ENCODE measurements at regions not wholly inside any gene's neighbourhood (a gene's known extent, or its start where the extent isn't known, plus 50 kb on each side); places are given as distances from the start of the nearest gene placed in this dataset.

DNA sequence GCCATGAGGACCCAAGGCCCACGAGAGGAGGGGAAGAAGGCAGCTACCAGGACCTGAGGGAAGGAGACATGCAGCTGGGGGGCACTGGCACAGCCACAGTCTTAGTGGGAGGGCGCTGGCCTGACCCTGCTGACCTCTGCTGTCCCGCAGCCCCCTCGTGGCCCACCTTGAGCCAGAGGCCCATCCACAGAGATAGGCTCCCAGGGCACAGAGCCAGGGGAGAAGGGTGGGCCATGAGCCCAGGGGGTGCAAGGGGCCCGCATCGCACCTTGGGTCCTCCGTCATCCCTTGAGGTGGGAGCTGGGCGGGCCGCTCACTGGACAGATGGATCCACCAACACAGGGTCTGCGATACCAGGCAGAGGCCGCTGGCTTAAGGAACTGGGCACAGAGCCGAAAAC lies 387.7 kb upstream of the PFKP start:
- Mint-ChIP-seq H3K4me3 (no peak overlapping the region), H3K27me3 (ENCODE audit: low read depth) (no peaks in the 10 kb centered on the region), H3K27ac (no peak overlapping the region), H3K4me1 (ENCODE audit: low read depth) (no peaks in the 10 kb centered on the region), H3K9me3 (no peaks in the 10 kb centered on the region), H3K36me3 (ENCODE audit: low read depth) (no peaks in the 10 kb centered on the region)

DNA sequence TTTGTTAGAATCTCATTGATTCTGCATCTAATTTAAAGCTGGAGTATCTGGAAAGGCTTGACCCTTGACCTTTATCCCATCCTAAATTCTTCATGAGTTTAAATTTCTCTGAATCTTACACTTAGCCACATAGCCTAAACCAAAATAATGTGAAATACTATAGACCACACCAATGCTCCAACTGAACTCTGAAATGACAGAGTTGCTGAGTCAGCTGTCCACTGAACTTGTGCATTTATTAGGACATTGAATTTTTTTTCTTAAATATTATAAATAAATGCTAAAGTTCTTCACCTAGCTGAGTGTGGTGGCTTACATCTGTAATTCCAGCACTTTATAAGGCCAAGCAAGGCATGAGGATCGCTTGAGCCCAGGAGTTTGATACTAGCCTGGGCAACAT lies 390.9 kb upstream of the PFKP start:
- no peaks in the 10 kb centered on the region for H3K4me1 Mint-ChIP-seq (ENCODE audit: low read depth)
- no peaks in the 10 kb centered on the region for H3K27me3 Mint-ChIP-seq (ENCODE audit: low read depth)
- H3K36me3 Mint-ChIP-seq (ENCODE audit: low read depth) = no peaks in the 10 kb centered on the region
- no peak overlapping the region for H3K27ac Mint-ChIP-seq
- no peaks in the 10 kb centered on the region for H3K9me3 Mint-ChIP-seq
- H3K4me3 Mint-ChIP-seq = no peak overlapping the region

DNA sequence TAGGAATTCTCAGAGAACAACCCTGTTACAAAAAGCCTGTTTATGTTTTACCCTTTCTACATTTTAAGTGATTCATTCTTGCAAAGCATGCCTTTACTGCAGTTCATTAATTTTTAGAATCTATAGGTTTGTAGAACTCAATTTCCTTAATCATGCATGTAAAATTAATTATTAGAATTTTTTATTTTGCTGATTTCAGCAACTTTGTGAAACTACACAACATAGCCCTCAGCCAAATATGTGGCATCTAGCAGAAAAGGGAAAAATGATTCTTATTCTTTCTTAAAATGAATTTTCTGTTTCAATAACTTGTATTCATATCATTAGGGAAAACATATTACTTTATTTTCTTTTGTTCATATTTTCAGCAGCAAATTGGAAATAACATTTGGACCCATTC lies 392.9 kb upstream of the PFKP start:
- H3K4me1 Mint-ChIP-seq (ENCODE audit: low read depth) = no peaks in the 10 kb centered on the region
- no peak overlapping the region for H3K4me3 Mint-ChIP-seq
- no peaks in the 10 kb centered on the region for H3K27me3 Mint-ChIP-seq (ENCODE audit: low read depth)
- H3K9me3 Mint-ChIP-seq = no peaks in the 10 kb centered on the region
- no peaks in the 10 kb centered on the region for H3K36me3 Mint-ChIP-seq (ENCODE audit: low read depth)
- H3K27ac Mint-ChIP-seq = no peak overlapping the region

DNA sequence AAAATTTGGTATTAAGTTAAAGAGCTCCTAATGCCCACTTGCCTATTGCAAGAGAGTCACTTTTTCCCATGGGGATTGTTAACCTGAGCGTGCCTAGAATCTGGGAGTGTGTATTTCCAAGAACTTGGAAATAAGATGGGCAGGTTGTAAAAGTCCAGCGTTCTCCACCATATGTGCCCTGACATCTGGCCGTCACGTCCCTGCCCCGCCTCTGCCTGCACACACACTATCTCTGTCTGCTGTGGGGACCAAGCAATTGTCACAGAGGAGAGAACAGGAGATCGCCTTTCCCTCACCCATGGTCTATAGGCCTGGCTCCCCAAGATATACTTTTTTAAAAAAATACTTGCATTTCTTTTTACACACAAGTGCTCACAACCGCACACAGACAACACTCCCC lies 396.5 kb upstream of the PFKP start:
- H3K27me3 Mint-ChIP-seq (ENCODE audit: low read depth) = no peaks in the 10 kb centered on the region
- H3K9me3 Mint-ChIP-seq = no peaks in the 10 kb centered on the region
- H3K27ac Mint-ChIP-seq = no peak overlapping the region
- no peaks in the 10 kb centered on the region for H3K36me3 Mint-ChIP-seq (ENCODE audit: low read depth)
- no peaks in the 10 kb centered on the region for H3K4me1 Mint-ChIP-seq (ENCODE audit: low read depth)
- no peak overlapping the region for H3K4me3 Mint-ChIP-seq

DNA sequence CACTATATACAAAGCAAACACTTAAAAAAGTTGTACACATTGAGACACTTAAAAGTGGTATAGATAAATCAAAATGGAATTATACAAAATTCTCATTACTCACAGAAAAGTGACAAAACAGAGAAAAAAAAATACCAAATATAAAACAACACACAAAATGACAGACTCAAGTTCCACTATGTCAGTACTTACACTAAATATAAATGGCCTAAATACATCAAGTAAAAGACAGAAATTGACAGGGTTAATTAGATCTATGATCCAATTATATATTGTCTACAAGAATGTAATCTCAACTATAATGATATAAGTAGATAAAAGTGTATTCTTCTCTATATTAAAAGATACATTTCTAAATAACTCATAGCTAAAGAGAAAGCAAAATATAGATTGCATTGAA lies 401.6 kb upstream of the PFKP start:
- H3K36me3 Mint-ChIP-seq (ENCODE audit: low read depth) = no peaks in the 10 kb centered on the region
- H3K27ac Mint-ChIP-seq = no peak overlapping the region
- H3K4me3 Mint-ChIP-seq = no peak overlapping the region
- no peaks in the 10 kb centered on the region for H3K27me3 Mint-ChIP-seq (ENCODE audit: low read depth)
- H3K4me1 Mint-ChIP-seq (ENCODE audit: low read depth) = no peaks in the 10 kb centered on the region
- H3K9me3 Mint-ChIP-seq = no peaks in the 10 kb centered on the region

DNA sequence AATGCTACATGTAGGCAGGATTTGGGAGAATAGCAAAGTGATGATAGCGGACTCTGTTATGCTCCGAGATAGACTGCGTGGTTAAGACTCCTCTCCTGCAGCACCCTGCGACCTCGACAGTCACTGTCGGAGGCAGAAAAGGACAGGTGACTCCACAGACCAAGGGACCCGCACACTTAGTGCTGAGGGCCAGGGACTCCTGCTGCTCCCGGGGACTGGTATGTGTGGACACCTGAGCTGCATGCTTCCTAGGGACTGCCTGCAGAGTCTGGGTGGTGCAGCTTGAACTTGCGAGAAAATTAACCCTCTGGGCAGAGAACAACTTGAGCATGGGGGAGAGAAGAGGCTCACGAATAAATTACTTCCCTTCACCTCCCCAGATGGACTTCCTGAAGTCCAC lies 407.1 kb upstream of the PFKP start:
- Mint-ChIP-seq H3K36me3 (ENCODE audit: low read depth) (no peaks in the 10 kb centered on the region), H3K9me3 (no peaks in the 10 kb centered on the region), H3K4me3 (no peak overlapping the region), H3K27me3 (ENCODE audit: low read depth) (no peaks in the 10 kb centered on the region), H3K4me1 (ENCODE audit: low read depth) (no peaks in the 10 kb centered on the region), H3K27ac (no peak overlapping the region)

DNA sequence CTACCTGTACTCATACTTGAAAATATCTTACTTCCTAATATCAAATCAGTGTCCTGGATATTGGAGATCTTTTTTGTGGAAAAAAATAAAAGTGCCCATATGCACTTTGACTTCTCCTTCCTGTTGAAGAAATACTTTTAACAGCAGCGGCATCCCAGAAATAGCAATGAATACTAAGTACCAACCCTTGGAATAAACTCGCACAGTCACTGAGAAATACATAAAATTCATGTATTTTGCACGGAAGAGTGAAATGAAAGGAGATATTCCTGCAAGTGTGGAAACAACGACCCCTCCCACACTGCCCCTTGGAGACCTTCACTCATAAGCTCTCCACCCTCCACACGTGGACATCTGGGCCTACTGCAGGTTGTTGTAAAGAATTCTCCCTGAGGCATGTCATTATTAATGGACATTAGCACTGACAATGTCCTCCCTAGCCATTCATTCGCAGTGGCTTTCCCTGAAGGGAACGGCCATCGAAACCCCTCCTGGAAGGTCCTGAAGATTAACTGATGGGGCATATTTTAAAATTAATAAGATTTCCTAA lies 407.6 kb upstream of the PFKP start:
- Mint-ChIP-seq H3K36me3 (ENCODE audit: low read depth) (no peaks in the 10 kb centered on the region), H3K27ac (no peak overlapping the region), H3K4me3 (no peak overlapping the region), H3K4me1 (ENCODE audit: low read depth) (no peaks in the 10 kb centered on the region), H3K9me3 (no peaks in the 10 kb centered on the region), H3K27me3 (ENCODE audit: low read depth) (no peaks in the 10 kb centered on the region)

DNA sequence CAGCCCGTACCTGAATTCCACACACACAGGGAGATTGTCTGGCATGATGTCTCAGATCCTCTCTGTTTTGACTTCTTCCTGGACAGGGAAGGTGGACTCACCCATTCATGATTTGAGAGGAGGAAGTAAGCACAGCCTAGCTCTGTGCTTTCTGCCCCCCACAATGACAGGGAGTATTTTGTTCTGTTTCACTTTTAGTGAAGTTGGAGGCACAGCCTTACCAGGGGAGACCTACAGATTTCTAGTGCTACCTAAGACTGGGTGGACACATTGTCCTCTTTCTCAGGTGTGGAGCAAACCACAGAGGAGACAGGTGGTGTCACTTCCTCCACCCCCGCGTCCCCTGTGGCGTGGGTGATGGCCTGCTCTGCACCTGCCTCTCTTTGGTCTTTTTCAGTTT lies 408.6 kb upstream of the PFKP start:
- no peaks in the 10 kb centered on the region for H3K27me3 Mint-ChIP-seq (ENCODE audit: low read depth)
- H3K27ac Mint-ChIP-seq = no peak overlapping the region
- H3K4me3 Mint-ChIP-seq = no peak overlapping the region
- H3K9me3 Mint-ChIP-seq = no peaks in the 10 kb centered on the region
- no peaks in the 10 kb centered on the region for H3K36me3 Mint-ChIP-seq (ENCODE audit: low read depth)
- no peaks in the 10 kb centered on the region for H3K4me1 Mint-ChIP-seq (ENCODE audit: low read depth)

DNA sequence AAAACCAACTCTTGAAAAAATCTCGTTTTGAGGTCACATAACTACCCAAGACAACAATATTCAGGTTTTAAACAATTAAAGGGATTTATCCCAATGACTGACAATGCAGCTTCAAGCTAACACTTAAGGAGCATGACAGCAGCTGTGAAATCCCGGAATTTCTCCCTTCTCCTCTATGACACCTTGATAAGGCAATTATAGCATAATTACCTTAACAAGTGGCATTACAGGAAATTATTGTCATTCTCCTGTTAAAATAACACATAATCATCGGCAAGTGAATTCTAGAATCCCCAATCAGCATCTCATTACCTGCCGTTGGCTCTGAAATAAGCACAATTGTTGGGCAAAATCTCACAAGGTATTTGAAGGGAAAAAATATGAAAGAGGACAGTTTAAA lies 417.0 kb upstream of the PFKP start:
- Mint-ChIP-seq H3K27ac (no peak overlapping the region), H3K36me3 (ENCODE audit: low read depth) (no peaks in the 10 kb centered on the region), H3K4me1 (ENCODE audit: low read depth) (no peaks in the 10 kb centered on the region), H3K4me3 (no peak overlapping the region), H3K27me3 (ENCODE audit: low read depth) (no peaks in the 10 kb centered on the region), H3K9me3 (no peaks in the 10 kb centered on the region)

DNA sequence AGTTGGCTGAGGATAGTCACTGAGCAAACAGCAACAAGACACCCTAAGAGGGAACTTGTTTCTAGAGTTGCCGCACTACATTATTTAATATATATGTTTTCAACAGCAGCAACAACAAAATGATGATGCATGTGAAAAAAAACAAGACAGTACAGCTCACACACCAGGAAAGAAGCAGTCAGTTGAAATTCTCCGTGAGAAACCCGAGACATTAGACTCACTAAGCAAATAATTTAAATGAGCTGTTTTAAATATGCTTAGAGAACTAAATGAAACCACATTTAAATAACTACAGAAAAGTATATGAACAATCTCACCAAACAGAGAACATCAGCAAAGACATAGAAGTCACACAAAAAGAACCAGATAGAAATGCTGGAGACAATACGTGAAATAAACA lies 426.3 kb upstream of the PFKP start:
- Mint-ChIP-seq H3K27me3 (ENCODE audit: low read depth) (no peaks in the 10 kb centered on the region), H3K9me3 (no peaks in the 10 kb centered on the region), H3K4me1 (ENCODE audit: low read depth) (no peaks in the 10 kb centered on the region), H3K27ac (no peak overlapping the region), H3K4me3 (no peak overlapping the region), H3K36me3 (ENCODE audit: low read depth) (no peaks in the 10 kb centered on the region)

DNA sequence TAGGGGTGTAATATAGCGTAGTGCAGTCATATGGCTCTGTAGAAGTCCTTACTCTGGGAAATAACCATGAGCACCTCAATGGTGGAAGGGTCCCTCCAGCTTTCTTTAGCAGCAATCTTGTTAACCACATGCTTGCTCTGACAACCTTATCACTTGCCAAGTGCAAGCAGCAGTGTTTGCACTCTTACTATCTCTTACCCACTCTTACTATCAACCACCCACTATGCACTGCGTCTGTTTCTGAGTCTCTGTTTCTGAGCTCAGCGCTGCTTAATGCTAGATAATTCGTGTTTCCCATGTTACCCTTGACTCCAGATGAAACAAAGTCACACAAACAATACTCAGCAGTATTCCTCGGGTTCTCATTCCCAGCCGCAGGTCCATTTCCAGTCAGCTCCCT lies 433.7 kb upstream of the PFKP start:
- H3K27ac Mint-ChIP-seq = no peak overlapping the region
- no peaks in the 10 kb centered on the region for H3K27me3 Mint-ChIP-seq (ENCODE audit: low read depth)
- no peaks in the 10 kb centered on the region for H3K9me3 Mint-ChIP-seq
- H3K4me1 Mint-ChIP-seq (ENCODE audit: low read depth) = no peaks in the 10 kb centered on the region
- H3K4me3 Mint-ChIP-seq = no peak overlapping the region
- no peaks in the 10 kb centered on the region for H3K36me3 Mint-ChIP-seq (ENCODE audit: low read depth)

DNA sequence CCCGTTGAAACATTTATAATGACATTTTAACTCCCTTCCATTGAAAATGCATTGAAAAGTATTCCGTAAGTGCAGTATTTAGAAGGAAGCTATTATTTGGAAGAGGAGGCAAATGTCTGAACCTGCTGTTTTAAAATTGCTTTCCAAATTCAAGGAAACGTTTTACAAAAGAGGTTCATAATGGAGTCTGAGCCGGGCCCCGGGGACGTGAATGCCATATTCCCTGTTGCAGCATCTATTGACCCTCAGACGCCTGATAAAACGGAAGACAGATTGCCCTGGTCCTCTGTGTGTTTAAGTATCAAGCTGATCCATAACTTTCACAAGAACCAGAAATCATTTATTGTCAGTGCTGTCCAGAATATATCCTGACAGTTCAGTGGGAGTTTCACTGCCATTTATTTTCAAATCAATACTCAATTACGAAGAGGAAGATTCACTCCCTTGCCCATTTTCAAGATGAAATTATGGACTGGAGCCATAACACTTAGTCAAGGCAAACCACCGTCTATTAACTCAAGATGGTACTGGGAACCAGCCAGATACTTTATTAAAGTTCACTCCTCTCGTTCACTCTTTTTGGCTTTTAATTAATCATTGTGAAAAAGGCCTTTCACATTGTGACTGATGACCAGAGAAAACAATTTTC lies 435.7 kb upstream of the PFKP start:
- no peaks in the 10 kb centered on the region for H3K4me1 Mint-ChIP-seq (ENCODE audit: low read depth)
- no peaks in the 10 kb centered on the region for H3K27me3 Mint-ChIP-seq (ENCODE audit: low read depth)
- H3K36me3 Mint-ChIP-seq (ENCODE audit: low read depth) = no peaks in the 10 kb centered on the region
- no peak overlapping the region for H3K27ac Mint-ChIP-seq
- no peak overlapping the region for H3K4me3 Mint-ChIP-seq
- H3K9me3 Mint-ChIP-seq = no peaks in the 10 kb centered on the region

DNA sequence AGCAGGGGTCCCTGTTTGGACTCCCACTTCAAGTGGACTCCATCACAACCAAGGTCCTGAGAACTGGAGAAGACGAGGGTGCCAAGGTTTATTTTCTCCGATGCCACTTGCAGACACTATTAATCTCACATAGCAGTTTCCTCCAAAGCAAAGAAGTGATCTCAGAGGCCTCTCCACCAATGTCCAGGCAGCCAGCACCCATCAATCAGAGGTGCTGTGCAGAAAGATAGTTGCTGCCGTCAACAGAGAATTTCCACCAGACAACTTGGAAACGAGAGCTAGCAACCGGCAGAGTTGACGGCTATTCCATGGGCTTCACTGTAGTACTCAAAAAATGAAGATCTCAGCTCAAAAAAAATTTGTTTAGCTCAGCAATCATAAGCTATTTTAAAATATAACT lies 438.6 kb upstream of the PFKP start:
- no peak overlapping the region for H3K27ac Mint-ChIP-seq
- no peak overlapping the region for H3K4me3 Mint-ChIP-seq

DNA sequence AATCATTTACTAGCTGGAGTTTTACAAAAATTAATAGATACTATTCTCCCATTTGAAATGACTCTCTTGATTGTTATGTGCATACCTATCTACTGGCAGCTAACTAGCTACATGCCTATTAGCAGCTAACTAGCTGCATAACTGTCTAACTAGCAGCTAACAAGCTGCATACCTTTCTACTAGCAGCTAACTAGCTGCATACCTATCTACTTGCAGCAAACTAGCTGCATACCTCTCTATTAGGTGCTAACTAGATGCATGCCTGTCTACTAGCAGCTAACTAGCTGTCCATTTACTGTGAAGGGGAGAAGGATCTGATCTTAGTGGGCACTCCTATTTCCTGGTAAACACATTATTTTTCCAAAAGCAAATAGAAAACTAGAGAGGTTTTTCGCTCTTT lies 439.4 kb upstream of the PFKP start:
- H3K27me3 Mint-ChIP-seq (ENCODE audit: low read depth) = no peaks in the 10 kb centered on the region
- no peaks in the 10 kb centered on the region for H3K4me1 Mint-ChIP-seq (ENCODE audit: low read depth)
- no peaks in the 10 kb centered on the region for H3K9me3 Mint-ChIP-seq
- H3K36me3 Mint-ChIP-seq (ENCODE audit: low read depth) = no peaks in the 10 kb centered on the region
- H3K27ac Mint-ChIP-seq = no peak overlapping the region
- no peak overlapping the region for H3K4me3 Mint-ChIP-seq

More for the DNA sequence above, 438.6 kb upstream of the PFKP start:
- no peaks in the 10 kb centered on the region for H3K4me1 Mint-ChIP-seq (ENCODE audit: low read depth)
- no peaks in the 10 kb centered on the region for H3K27me3 Mint-ChIP-seq (ENCODE audit: low read depth)
- H3K36me3 Mint-ChIP-seq (ENCODE audit: low read depth) = no peaks in the 10 kb centered on the region
- H3K9me3 Mint-ChIP-seq = no peaks in the 10 kb centered on the region

DNA sequence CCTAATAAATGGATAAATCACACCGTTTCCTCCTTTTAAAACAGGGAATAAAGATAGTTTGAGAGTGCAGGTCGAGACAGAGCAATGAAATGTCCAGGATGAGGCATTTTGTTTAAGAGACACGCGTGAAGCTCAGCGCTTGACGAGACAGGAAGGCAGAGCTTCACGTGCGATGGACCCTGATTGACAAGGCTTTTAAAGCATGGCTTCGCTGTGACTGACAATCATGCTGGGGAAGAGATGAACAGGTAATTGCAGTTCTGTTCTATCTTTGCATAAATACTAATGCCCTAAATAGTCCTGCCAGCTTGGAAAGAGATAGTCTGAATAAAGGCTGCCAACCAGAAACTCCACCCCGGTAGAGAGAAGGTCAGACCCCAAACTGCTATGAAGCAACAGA lies 442.3 kb upstream of the PFKP start:
- H3K4me1 Mint-ChIP-seq (ENCODE audit: low read depth) = no peaks in the 10 kb centered on the region
- no peak overlapping the region for H3K4me3 Mint-ChIP-seq
- H3K27ac Mint-ChIP-seq = no peak overlapping the region
- H3K36me3 Mint-ChIP-seq (ENCODE audit: low read depth) = no peaks in the 10 kb centered on the region
- H3K27me3 Mint-ChIP-seq (ENCODE audit: low read depth) = no peaks in the 10 kb centered on the region
- no peaks in the 10 kb centered on the region for H3K9me3 Mint-ChIP-seq

Measured in T-helper 1 cell treated with Interleukin-12 subunit alpha and Interleukin-12 subunit beta and Interleukin-4 antibody, amounts not matched to agents 30 μg/mL and 1 μg/mL, for 36 hours (primary cell).